GM13976 (cell line): ENCODE measurements at regions not wholly inside any gene's neighbourhood (a gene's known extent, or its start where the extent isn't known, plus 50 kb on each side); places are given as distances from the start of the nearest gene placed in this dataset.

Experiments
- DNase-seq: peaks from one replicate; pipeline ENCODE4 v3.0.0; 2012; ENCODE audit warnings: low spot score
- in situ Hi-C: fragments of 300-500 bp; cut with MboI; formaldehyde crosslinking; loops from one replicate; pipeline ENCODE4 v1.12.0; 2022; ENCODE audit warnings: low sequenced_read_pairs, mixed read lengths, inconsistent platforms; ENCODE audit not compliant: unreplicated experiment
- TF ChIP-seq, protein P1 (sequence below): IDR thresholded peaks from 2 replicates; pipeline ENCODE4 v1.5.1; 2012; ENCODE audit warnings: borderline replicate concordance, mild to moderate bottlenecking; ENCODE audit not compliant: insufficient read depth; ENCODE audit errors: extremely low read depth, missing control alignments, control extremely low read depth

DNA sequence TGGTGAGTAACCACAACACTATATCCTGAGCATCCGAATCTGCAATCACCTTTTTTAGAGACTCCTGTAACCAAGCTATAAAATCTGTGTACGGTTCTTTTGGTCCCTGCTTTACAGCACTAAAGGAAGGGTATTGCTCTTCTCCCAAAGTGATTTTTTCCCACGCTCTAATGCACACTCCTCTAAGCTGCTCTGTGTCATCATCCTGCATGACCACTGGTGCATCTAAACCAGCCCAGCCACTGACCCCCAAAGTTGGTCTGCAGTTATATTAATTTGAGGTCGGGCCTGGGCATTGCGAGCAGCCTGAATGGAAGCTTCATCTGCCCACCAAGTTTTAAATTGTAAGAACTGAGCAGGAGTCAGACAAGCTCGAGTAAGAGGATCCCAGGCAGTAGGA, 480.0 kb downstream of the PTPRU start:
- in situ Hi-C loops, result no loop called here
- TF ChIP-seq, protein P1, sequence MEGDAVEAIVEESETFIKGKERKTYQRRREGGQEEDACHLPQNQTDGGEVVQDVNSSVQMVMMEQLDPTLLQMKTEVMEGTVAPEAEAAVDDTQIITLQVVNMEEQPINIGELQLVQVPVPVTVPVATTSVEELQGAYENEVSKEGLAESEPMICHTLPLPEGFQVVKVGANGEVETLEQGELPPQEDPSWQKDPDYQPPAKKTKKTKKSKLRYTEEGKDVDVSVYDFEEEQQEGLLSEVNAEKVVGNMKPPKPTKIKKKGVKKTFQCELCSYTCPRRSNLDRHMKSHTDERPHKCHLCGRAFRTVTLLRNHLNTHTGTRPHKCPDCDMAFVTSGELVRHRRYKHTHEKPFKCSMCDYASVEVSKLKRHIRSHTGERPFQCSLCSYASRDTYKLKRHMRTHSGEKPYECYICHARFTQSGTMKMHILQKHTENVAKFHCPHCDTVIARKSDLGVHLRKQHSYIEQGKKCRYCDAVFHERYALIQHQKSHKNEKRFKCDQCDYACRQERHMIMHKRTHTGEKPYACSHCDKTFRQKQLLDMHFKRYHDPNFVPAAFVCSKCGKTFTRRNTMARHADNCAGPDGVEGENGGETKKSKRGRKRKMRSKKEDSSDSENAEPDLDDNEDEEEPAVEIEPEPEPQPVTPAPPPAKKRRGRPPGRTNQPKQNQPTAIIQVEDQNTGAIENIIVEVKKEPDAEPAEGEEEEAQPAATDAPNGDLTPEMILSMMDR, result no peak
- DNase-seq, result no peak

- in situ Hi-C loops, result no loop called here
- no peak for DNase-seq
- TF ChIP-seq, protein P1, result no peak
Measured at GRCh38 chr1:29713857-29714256, 477.5 kb downstream of the PTPRU start.

DNA sequence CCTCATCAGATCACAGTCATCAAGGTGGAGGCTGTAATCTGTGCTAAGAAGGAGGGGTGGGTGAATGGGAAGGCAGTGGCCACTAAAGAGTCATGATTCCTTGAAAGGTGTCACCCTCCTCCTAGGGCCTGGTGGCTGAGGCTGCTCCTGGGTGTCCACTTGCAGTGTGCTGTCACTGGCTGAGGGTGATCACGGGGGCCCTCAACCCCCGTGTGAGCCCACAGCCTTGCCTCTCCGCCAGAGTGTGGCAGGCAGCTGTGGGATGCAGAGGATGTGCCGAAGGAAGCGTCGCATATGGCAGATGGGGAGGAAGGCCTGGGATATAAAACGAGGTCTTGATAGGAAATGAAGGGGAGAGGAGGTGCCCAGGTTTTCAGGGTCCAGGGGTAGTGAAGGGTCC, 476.5 kb downstream of the PTPRU start:
- TF ChIP-seq, protein P1, result no peak
- in situ Hi-C loops, result no loop called here
- DNase-seq, result no peak

- TF ChIP-seq, protein P1, result no peak
- in situ Hi-C loops, result no loop called here
Measured at GRCh38 chr1:29712284-29712651, 475.9 kb downstream of the PTPRU start.

GRCh38 chr1:29711582-29712283, 475.4 kb downstream of the PTPRU start:
- DNase-seq, result no peak

More at GRCh38 chr1:29712284-29712651, 475.9 kb downstream of the PTPRU start:
- no peak for DNase-seq

DNA sequence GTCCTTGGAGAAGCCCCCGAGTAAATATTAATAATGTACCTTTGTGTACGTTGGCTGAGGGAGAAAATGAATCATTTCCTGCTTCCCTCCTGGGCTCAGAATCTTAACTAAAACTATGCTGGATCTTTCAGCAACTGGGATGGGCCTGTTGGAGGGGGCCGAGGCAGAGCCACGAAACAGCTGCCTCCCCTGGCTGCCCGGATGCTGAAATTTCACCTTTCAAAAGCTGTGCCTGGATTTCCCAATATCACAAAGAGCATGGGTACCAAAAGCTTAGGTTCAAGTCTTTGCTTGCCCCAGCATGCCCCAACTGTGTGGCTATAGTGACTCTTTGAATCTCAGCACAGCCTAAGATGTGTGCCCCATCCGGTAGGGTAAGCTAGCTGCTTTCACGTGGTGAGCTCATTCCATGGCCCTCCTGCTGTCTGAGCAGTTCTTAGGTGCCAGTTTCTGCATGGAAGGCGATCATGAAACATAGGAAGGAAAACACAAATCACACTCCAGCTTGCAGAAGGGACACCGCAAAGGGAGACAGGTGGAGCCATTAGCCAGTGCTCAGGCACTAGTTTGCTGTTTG, 473.5 kb downstream of the PTPRU start:
- in situ Hi-C loops, result no loop called here
- TF ChIP-seq, protein P1, result no peak
- DNase-seq, result no peak

More at GRCh38 chr1:29711582-29712283, 475.4 kb downstream of the PTPRU start:
- in situ Hi-C loops, result no loop called here
- TF ChIP-seq, protein P1, result no peak
